HepG2 (cell line): ENCODE measurements at regions not wholly inside any gene's neighbourhood (a gene's known extent, or its start where the extent isn't known, plus 50 kb on each side); places are given as distances from the start of the nearest gene placed in this dataset.

Experiments used
- BHLHE40 ChIP-seq: IDR thresholded peaks from 2 replicates; pipeline ENCODE4 v1.6.1; 2011; ENCODE audit warnings: low read length, improper control_type of control experiment
- CEBPB ChIP-seq: IDR thresholded peaks from 2 replicates; pipeline ENCODE4 v1.6.1; 2011; ENCODE audit warnings: low read depth, low read length, improper control_type of control experiment, borderline replicate concordance
- HMG20A ChIP-seq: IDR thresholded peaks from 2 replicates; pipeline ENCODE4 v1.6.1; 2016; ENCODE audit warnings: borderline replicate concordance
- POLR2A ChIP-seq, 2 experiments: IDR thresholded peaks; 2 replicates each; pipeline ENCODE4 v1.6.1; 2011; ENCODE audit warnings: low read depth in 2 of 2, low read length in 2 of 2, mild to moderate bottlenecking in 1 of 2, moderate library complexity in 1 of 2; ENCODE audit not compliant: insufficient read depth in 1 of 2
- YY1 ChIP-seq: IDR thresholded peaks from 2 replicates; pipeline ENCODE4 v1.6.1; 2011; ENCODE audit warnings: low read length, low read depth, moderate library complexity, mild to moderate bottlenecking; ENCODE audit not compliant: insufficient read depth, insufficient replicate concordance
- ZNF260 ChIP-seq: sonication (generic); formaldehyde crosslinking; IDR thresholded peaks from 2 replicates; pipeline ENCODE4 v1.4.0; 2020; ENCODE audit warnings: missing genetic modification reagents, low read depth, mild to moderate bottlenecking, borderline replicate concordance

DNA sequence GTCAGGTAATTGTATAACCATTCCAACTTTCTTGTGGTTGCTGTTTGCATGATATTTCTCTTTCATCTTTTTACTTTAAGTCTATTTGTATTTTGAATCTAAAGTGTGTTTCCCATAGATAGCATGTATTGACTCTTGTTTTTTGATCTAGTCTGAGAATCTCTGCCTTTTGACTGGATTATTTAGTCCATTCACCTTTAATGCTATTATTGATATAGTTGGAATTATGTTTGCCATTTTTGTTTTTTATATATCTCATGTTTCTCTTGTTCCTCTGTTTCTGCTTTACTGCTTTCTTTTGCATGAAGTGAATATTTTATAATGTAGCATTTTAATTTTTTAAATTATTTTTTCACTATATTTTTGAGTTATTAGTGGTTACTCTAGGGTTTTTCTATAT lies 103.9 kb upstream of the PMCH start:
- no peak for TF ChIP-seq YY1
- no peak for TF ChIP-seq POLR2A (IDR thresholded peaks at IDR 0.05; ENCODE audit: insufficient read depth in 1 of 2, low read depth in 2 of 2, low read length in 2 of 2)
- no peak for TF ChIP-seq ZNF260 (CRISPR knock-in tag)
- no peak for TF ChIP-seq HMG20A
- TF ChIP-seq BHLHE40: no peak
- TF ChIP-seq CEBPB: no peak
